GM12872 (cell line): ENCODE measurements at regions not wholly inside any gene's neighbourhood (a gene's known extent, or its start where the extent isn't known, plus 50 kb on each side); places are given as distances from the start of the nearest gene placed in this dataset.

Experiments used
- TF ChIP-seq, protein P1 (sequence below): IDR thresholded peaks from 3 replicates; pipeline ENCODE4 v1.5.1; 2011; ENCODE audit warnings: low read depth, mild to moderate bottlenecking, low read length, moderate library complexity; ENCODE audit not compliant: insufficient read depth

- TF ChIP-seq, protein P1, sequence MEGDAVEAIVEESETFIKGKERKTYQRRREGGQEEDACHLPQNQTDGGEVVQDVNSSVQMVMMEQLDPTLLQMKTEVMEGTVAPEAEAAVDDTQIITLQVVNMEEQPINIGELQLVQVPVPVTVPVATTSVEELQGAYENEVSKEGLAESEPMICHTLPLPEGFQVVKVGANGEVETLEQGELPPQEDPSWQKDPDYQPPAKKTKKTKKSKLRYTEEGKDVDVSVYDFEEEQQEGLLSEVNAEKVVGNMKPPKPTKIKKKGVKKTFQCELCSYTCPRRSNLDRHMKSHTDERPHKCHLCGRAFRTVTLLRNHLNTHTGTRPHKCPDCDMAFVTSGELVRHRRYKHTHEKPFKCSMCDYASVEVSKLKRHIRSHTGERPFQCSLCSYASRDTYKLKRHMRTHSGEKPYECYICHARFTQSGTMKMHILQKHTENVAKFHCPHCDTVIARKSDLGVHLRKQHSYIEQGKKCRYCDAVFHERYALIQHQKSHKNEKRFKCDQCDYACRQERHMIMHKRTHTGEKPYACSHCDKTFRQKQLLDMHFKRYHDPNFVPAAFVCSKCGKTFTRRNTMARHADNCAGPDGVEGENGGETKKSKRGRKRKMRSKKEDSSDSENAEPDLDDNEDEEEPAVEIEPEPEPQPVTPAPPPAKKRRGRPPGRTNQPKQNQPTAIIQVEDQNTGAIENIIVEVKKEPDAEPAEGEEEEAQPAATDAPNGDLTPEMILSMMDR: no peak
These were observed 434.1 kb upstream of the HS6ST1 start for GRCh38 chr2:128752691-128753263.

GRCh38 chr2:128753321-128753720, 434.7 kb upstream of the HS6ST1 start:
- TF ChIP-seq, protein P1: no peak

GRCh38 chr2:128753800-128754199, 435.1 kb upstream of the HS6ST1 start:
- TF ChIP-seq, protein P1: no peak

DNA sequence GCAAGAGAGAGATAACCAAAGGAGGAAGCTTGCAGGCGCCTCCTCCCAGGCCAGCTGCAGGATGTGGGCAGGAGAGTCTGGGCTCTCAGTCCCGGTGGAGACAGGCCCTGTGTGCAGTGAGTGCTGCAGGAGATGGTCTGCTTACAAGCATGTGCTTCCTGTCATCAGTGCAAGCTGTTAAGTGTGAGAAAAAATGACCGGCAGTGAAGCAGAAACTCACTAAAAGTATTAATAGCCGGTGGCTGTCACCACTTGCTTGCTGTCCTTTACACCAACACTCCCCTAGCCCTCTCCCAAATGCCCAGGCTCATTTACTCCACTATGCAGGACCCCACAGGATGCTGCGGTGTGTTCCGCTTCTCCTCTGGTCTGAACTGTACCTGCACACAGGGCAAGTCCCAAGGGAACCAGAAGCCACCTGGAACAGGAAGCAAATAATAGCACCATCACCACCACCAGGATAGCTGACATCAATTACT, 435.6 kb upstream of the HS6ST1 start:
- TF ChIP-seq, protein P1: no peak

- TF ChIP-seq, protein P1: no peak
These were observed 437.2 kb upstream of the HS6ST1 start for GRCh38 chr2:128755695-128756364.

GRCh38 chr2:128756365-128756717, 437.7 kb upstream of the HS6ST1 start:
- TF ChIP-seq, protein P1: no peak

- TF ChIP-seq, protein P1: no peak
These were observed 447.1 kb upstream of the HS6ST1 start for GRCh38 chr2:128765811-128766210.
